ENCODE measurements at regions not wholly inside any gene's neighbourhood (a gene's known extent, or its start where the extent isn't known, plus 50 kb on each side); places are given as distances from the start of the nearest gene placed in this dataset.

DNA sequence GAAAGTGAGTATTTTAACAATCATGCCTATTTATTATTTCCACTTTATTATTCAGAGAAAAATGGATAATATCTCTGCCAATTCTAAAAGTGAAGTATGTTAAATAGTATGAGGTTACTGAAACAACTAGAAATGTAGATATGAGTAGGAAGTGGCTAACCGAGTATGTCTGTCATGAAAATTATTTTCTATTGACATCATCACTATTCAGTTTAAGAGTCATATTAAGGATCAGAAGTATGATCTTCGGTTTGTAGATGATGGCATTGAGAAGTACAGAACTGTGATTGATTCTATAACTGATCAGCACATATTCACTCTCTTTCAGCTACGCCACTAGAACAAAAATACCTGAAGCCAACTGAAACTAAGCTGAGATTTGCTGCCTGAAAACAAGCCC, 146.4 kb upstream of the SLITRK5 start:
- Histone ChIP-seq H3K27ac (peak overlapping the region in 1 of 4 donors; percentile 11), H3K27me3 (no peaks in the 10 kb centered on the region), H3K36me3 (no peaks in the 10 kb centered on the region), H3K9me3 (no peaks in the 10 kb centered on the region), H3K4me3 (no peak overlapping the region), H3K4me1 (no peaks in the 10 kb centered on the region)
- WGBS, 2 donors, result 56 to 57% methylated on average over 3 of the region's 3 CpGs
- DNase-seq (ENCODE audit: low spot score in 2 of 2), result no peak
- TF ChIP-seq POLR2A (IDR thresholded peaks at IDR 0.05) (no peak), EP300 (IDR thresholded peaks at IDR 0.05) (no peak)
- TF ChIP-seq, protein P1, sequence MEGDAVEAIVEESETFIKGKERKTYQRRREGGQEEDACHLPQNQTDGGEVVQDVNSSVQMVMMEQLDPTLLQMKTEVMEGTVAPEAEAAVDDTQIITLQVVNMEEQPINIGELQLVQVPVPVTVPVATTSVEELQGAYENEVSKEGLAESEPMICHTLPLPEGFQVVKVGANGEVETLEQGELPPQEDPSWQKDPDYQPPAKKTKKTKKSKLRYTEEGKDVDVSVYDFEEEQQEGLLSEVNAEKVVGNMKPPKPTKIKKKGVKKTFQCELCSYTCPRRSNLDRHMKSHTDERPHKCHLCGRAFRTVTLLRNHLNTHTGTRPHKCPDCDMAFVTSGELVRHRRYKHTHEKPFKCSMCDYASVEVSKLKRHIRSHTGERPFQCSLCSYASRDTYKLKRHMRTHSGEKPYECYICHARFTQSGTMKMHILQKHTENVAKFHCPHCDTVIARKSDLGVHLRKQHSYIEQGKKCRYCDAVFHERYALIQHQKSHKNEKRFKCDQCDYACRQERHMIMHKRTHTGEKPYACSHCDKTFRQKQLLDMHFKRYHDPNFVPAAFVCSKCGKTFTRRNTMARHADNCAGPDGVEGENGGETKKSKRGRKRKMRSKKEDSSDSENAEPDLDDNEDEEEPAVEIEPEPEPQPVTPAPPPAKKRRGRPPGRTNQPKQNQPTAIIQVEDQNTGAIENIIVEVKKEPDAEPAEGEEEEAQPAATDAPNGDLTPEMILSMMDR (IDR thresholded peaks at IDR 0.05), result no peak

DNA sequence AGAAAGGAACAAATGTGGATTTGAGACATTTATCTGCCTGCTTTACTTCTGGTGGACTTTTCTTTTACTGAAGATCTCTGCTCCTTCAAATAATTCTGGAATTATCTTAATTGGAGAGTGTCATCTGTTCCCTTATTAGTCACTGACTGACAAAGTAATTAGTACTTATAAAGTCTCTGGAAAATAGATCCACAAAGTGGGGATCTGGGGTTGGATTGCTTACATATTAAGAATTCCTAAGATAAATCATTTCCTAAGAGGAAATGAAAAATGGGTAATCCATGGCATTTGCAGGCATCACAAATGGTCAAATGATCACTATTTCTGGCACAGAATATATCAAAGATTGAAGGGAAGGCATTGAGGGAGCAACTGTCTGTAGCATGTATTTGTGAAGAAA, 137.4 kb upstream of the SLITRK5 start:
- H3K9me3 ChIP-seq, result no peaks in the 10 kb centered on the region
- H3K27ac ChIP-seq, result no peak overlapping the region
- H3K4me1 ChIP-seq, result no peaks in the 10 kb centered on the region
- no peak for DNase-seq (ENCODE audit: low spot score in 2 of 2)
- no peak overlapping the region for H3K4me3 ChIP-seq
- no peaks in the 10 kb centered on the region for H3K36me3 ChIP-seq
- no peak for TF ChIP-seq EP300 (IDR thresholded peaks at IDR 0.05)
- TF ChIP-seq, protein P1 (IDR thresholded peaks at IDR 0.05), result no peak
- TF ChIP-seq POLR2A (IDR thresholded peaks at IDR 0.05), result no peak
- no peaks in the 10 kb centered on the region for H3K27me3 ChIP-seq

DNA sequence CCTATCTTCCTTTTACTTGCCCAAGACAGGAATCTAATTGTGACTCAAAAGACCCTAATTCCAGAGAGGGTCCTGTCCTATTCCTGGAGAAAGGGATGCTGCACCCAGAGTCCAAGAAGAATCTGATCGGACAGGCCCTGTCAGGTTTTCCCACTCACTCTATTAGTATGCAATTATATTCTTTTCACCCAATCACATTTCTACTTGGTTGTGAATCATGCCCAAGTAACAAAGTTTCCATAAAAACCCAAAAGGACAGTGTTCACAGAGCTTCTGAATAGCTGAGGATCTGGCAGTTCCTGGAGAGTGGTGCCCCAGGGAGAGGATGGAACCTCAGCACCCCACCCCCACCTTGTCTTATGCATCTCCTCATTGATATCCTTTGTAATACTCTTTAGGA, 135.3 kb upstream of the SLITRK5 start:
- H3K27me3 ChIP-seq, result no peaks in the 10 kb centered on the region
- no peak for DNase-seq (ENCODE audit: low spot score in 2 of 2)
- no peak overlapping the region for H3K4me3 ChIP-seq
- no peaks in the 10 kb centered on the region for H3K9me3 ChIP-seq
- WGBS, 2 donors, result 86 to 90% methylated on average over 1 of the region's 1 CpG
- no peaks in the 10 kb centered on the region for H3K36me3 ChIP-seq
- TF ChIP-seq, protein P1 (IDR thresholded peaks at IDR 0.05), result no peak
- no peak for TF ChIP-seq POLR2A (IDR thresholded peaks at IDR 0.05)
- TF ChIP-seq EP300 (IDR thresholded peaks at IDR 0.05), result no peak
- no peaks in the 10 kb centered on the region for H3K4me1 ChIP-seq
- no peak overlapping the region for H3K27ac ChIP-seq

DNA sequence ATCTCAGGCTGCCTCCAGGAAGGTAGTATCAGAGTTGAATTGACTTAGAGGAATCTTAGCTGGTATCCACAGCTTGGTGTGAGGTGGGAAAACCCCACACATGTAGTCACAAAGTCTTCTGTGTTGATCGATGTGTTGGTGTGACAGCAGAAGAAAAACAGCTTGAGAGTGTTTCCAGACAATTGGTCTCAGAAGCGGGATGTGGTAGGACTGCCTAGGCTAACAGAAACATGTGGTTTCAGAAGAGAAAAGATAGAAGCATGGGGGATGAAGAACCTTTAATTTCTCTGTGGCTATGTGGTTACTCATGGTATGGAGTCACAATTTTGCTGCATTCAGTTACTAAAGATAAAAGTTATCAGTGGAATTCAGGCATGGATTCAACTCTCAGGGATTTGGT, 134.7 kb upstream of the SLITRK5 start:
- no peaks in the 10 kb centered on the region for H3K36me3 ChIP-seq
- WGBS, 2 donors, result 79 to 95% methylated on average over 2 of the region's 2 CpGs
- TF ChIP-seq, protein P1 (IDR thresholded peaks at IDR 0.05), result no peak
- TF ChIP-seq EP300 (IDR thresholded peaks at IDR 0.05), result no peak
- TF ChIP-seq POLR2A (IDR thresholded peaks at IDR 0.05), result no peak

DNA sequence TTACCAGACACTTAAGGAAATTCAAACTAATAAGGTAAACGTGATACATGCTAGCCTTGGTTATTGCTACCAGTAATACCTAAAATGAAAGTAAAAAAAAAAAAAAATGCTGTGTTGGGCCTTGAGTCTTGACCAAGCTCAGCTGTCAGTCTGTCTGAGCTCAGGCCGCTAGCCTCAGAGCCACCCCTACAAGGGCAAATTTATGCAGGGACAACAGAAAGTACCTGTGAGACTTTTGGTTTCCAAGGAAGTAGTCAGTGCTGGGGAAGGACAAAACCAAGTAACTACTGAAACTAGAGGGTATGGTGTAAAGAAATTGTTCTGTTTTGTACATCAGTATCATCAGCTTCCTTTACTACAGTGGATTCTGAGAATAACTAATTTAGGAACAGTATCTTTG, 134.3 kb upstream of the SLITRK5 start:
- Histone ChIP-seq H3K4me1 (no peaks in the 10 kb centered on the region), H3K36me3 (no peaks in the 10 kb centered on the region), H3K27me3 (no peaks in the 10 kb centered on the region), H3K27ac (no peak overlapping the region), H3K4me3 (no peak overlapping the region), H3K9me3 (no peaks in the 10 kb centered on the region)
- DNase-seq (ENCODE audit: low spot score in 2 of 2), result no peak
- TF ChIP-seq EP300 (IDR thresholded peaks at IDR 0.05), result no peak
- TF ChIP-seq POLR2A (IDR thresholded peaks at IDR 0.05), result no peak
- TF ChIP-seq, protein P1 (IDR thresholded peaks at IDR 0.05), result no peak
- WGBS, 2 donors, result 89 to 90% methylated on average over 2 of the region's 2 CpGs

More for the DNA sequence above, 134.7 kb upstream of the SLITRK5 start:
- Histone ChIP-seq H3K9me3 (no peaks in the 10 kb centered on the region), H3K4me3 (no peak overlapping the region), H3K27me3 (no peaks in the 10 kb centered on the region), H3K4me1 (no peaks in the 10 kb centered on the region), H3K27ac (no peak overlapping the region)
- no peak for DNase-seq (ENCODE audit: low spot score in 2 of 2)
